ENCODE measurements at regions not wholly inside any gene's neighbourhood (a gene's known extent, or its start where the extent isn't known, plus 50 kb on each side); places are given as distances from the start of the nearest gene placed in this dataset.

DNA sequence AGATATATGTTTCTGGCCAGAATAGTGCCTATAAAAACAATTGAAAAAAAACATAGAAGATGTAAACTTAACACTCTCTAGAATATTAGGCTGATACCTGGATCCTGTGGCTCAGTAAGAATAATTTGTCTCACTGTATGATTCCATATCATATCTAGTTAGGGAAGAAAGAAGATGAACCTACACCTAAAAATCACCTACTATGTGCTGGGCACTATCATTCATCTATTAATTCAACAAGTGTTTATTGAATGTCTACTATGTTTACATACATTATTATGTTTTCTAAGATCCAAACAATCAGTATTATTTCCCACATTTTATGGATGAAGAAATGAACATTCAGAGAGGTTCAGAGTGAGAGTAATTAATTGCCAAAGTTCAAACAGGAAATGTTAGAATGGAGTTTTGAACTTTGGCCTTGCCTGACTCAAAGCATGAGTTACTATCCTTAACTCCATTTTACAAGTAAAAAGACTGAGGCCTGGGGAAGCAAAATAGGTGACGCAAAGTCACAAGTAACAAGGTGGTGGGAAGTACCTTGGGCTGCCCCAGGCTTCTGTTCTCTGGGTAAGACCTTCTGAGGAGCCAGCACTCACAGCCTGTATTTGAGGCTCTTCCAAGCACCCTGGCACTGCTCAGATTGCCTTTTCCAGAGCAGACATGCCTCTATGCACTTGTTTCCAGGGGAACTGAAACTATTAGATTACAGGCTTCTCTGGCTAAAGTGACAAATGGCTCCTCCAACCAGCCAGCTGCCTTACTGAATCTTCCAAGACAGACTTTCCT, 111.1 kb upstream of the ACSL4 start:
- no peak overlapping the region for H3K27ac Mint-ChIP-seq (ENCODE audit: unreplicated experiment)
- no peaks in the 10 kb centered on the region for H3K27me3 Mint-ChIP-seq (ENCODE audit: unreplicated experiment)
- no peaks in the 10 kb centered on the region for H3K9me3 Mint-ChIP-seq (ENCODE audit: unreplicated experiment)
- H3K36me3 Mint-ChIP-seq (ENCODE audit: unreplicated experiment) = no peaks in the 10 kb centered on the region
- DNase-seq (ENCODE audit: extremely low spot score, unreplicated experiment) = no peak
- peaks cover 24% of the 10 kb centered on the region for H3K4me1 Mint-ChIP-seq (ENCODE audit: unreplicated experiment)
- H3K4me3 Mint-ChIP-seq (ENCODE audit: unreplicated experiment) = no peak overlapping the region
- TF ChIP-seq, protein P1, sequence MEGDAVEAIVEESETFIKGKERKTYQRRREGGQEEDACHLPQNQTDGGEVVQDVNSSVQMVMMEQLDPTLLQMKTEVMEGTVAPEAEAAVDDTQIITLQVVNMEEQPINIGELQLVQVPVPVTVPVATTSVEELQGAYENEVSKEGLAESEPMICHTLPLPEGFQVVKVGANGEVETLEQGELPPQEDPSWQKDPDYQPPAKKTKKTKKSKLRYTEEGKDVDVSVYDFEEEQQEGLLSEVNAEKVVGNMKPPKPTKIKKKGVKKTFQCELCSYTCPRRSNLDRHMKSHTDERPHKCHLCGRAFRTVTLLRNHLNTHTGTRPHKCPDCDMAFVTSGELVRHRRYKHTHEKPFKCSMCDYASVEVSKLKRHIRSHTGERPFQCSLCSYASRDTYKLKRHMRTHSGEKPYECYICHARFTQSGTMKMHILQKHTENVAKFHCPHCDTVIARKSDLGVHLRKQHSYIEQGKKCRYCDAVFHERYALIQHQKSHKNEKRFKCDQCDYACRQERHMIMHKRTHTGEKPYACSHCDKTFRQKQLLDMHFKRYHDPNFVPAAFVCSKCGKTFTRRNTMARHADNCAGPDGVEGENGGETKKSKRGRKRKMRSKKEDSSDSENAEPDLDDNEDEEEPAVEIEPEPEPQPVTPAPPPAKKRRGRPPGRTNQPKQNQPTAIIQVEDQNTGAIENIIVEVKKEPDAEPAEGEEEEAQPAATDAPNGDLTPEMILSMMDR (IDR thresholded peaks at IDR 0.05) = no peak

DNA sequence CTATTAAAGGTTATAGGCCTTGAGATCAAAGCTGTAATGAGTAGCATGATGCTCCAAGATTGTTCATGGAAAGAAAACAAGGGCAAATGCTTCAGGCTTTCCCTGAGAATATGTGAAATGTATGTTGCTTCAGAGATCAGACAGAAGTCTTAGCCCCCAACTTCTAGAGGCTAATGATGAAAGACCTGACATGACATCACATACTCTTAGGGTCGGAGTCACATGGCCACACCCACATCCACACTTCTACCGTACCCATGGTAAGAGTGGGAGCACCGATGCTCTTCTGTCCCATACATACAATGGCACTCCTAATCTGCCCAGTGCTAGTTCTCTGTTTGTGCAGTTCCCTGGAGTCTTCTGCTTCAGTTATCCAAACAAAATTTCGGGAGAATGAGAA, 111.9 kb upstream of the ACSL4 start:
- peaks cover 26% of the 10 kb centered on the region for H3K4me1 Mint-ChIP-seq (ENCODE audit: unreplicated experiment)
- no peak for DNase-seq (ENCODE audit: extremely low spot score, unreplicated experiment)
- no peak overlapping the region for H3K4me3 Mint-ChIP-seq (ENCODE audit: unreplicated experiment)
- no peak overlapping the region for H3K27ac Mint-ChIP-seq (ENCODE audit: unreplicated experiment)
- H3K9me3 Mint-ChIP-seq (ENCODE audit: unreplicated experiment) = no peaks in the 10 kb centered on the region
- no peaks in the 10 kb centered on the region for H3K36me3 Mint-ChIP-seq (ENCODE audit: unreplicated experiment)
- no peaks in the 10 kb centered on the region for H3K27me3 Mint-ChIP-seq (ENCODE audit: unreplicated experiment)
- TF ChIP-seq, protein P1 (IDR thresholded peaks at IDR 0.05) = no peak

DNA sequence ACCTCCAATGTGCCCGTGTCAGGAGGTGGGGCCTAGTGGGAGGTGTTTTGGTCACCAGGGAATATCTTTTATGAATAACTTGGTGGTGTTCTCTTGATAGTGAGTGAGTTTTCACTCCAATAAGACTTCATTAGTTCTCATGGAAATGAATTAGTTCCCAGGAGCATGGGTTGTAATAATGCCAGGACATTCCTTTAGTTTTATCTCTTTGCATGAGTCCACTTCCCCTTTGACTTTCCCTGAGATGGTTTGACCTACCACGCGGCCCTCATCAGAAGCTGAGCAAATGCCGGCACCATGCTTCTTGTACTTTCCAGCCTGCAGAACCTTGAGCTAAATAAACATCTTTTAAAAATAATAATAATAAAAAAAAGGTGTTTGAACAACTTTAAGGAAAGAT, 112.9 kb upstream of the ACSL4 start:
- Mint-ChIP-seq H3K36me3 (ENCODE audit: unreplicated experiment) (no peaks in the 10 kb centered on the region), H3K4me3 (ENCODE audit: unreplicated experiment) (no peak overlapping the region), H3K27me3 (ENCODE audit: unreplicated experiment) (no peaks in the 10 kb centered on the region), H3K4me1 (ENCODE audit: unreplicated experiment) (peaks cover 26% of the 10 kb centered on the region), H3K27ac (ENCODE audit: unreplicated experiment) (no peak overlapping the region), H3K9me3 (ENCODE audit: unreplicated experiment) (no peaks in the 10 kb centered on the region)
- DNase-seq (ENCODE audit: extremely low spot score, unreplicated experiment) = no peak
- TF ChIP-seq, protein P1 (IDR thresholded peaks at IDR 0.05) = no peak

DNA sequence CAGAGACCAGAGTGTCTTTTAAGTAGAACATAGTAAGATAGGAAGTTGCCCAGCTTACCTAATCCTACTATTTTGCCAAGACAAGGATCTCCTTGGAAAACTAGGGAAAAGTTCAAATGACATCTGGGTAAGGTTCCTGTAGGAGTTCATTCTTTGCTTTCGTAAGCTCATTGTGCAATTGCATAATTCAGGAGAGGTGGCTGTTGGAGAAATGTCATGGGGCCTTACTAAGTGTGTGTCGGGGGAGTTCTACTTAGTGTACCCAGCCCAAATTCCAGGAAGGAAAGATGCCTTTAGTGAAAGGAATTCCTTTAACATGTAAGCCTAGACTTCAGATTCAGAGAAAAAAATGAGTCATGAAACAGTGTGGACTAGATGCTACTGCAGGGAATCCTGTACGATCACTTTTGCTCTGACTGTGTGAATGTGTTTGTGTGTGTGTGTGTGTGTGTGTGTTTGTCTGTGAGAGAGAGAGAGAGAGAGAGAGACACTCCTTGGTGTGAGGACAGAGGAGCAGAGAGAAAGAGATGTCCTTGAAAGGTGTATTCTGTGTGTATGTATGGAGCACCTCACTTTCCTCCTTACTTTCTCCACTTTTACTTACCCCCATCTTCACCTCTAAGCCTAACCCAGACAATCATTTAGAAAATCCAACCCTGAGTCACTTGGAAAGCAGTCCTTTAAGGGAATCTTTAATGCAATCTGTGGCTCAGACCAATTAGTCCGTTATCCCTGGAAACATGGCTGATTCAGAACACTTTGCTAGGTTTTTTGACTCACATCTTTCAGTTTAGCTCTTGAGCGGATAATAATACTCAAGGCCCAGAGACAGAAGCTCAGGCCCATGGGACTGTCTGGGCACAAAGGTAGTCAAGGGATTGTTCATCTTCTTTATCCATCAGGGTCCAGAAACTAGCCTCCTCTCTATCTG, 114.5 kb upstream of the ACSL4 start:
- H3K27ac Mint-ChIP-seq (ENCODE audit: unreplicated experiment) = peak overlapping the region; percentile 66
- H3K4me3 Mint-ChIP-seq (ENCODE audit: unreplicated experiment) = no peak overlapping the region
- no peaks in the 10 kb centered on the region for H3K36me3 Mint-ChIP-seq (ENCODE audit: unreplicated experiment)
- H3K4me1 Mint-ChIP-seq (ENCODE audit: unreplicated experiment) = peaks cover 22% of the 10 kb centered on the region
- DNase-seq (ENCODE audit: extremely low spot score, unreplicated experiment) = no peak
- TF ChIP-seq, protein P1 (IDR thresholded peaks at IDR 0.05) = no peak
- H3K9me3 Mint-ChIP-seq (ENCODE audit: unreplicated experiment) = no peaks in the 10 kb centered on the region
- H3K27me3 Mint-ChIP-seq (ENCODE audit: unreplicated experiment) = no peaks in the 10 kb centered on the region

Measured in osteocyte (in vitro differentiated cells).